GM21619 (cell line): ENCODE measurements at regions not wholly inside any gene's neighbourhood (a gene's known extent, or its start where the extent isn't known, plus 50 kb on each side); places are given as distances from the start of the nearest gene placed in this dataset.

ENCODE experiments used
- ATAC-seq: cut with Tn5 transposase; IDR thresholded peaks from one replicate; pipeline ENCODE4 v1.9.1; 2021; ENCODE audit not compliant: unreplicated experiment

GRCh38 chr20:24112360-24112759 lies 123.8 kb upstream of the GGTLC1 start:
- no peak for ATAC-seq

DNA sequence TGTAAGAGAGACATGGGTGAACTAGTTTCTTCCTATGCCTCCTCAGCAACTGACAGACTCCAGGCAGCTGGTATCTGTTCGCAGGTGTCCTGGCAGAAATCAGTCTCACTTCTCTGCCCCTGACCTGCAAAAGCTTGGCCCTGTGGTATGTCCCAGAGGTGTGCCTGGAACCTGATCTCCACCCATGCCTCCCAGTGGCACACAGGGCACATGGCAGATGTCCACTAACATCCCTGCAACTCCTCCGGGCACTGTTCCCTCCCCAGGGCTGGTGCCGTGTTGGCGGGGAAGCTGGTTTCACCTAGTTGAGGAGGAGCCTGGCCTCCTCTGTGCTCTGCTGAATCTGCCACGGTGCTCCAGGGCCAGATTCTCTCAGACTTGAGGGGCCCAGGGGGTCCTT lies 123.3 kb upstream of the GGTLC1 start:
- ATAC-seq, result no peak

DNA sequence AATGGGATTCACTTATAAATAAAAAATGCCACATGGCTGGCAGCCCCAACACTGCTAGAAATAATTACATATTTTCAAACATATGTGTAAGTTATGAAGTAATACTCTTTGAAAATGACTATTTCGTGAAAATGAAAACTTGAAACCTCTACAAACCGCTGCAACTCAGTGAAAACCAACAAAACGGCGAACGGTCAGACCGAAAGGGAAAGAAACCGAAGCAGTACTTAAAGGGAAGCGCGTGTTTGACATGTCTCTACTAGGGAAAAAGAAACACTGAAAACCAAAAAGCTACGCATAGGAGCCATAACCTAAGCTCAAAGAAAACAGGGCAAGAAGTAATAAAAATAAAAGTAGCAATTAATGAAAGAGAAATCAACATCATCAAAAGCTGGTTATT lies 121.0 kb upstream of the GGTLC1 start:
- peak; percentile 76 for ATAC-seq

DNA sequence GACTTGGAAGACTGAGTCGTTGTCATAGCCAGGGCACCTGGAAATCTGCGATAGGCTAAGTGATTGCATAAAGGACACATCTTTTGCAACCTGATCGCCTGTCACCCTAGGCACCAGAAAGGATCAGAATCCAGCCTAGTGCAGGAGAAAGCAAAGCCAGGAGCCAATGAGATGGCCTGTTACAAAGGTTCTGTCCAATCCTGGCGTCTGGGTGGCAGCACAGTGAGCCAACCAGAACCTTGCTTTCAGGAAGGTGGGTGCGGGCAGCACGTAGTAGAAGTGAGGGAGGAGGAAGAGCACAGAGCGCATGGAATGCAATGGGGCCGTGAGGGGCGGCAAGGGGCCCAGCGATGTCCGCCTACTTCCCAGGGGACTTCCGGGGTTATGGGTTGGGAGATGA lies 120.4 kb upstream of the GGTLC1 start:
- ATAC-seq, result peak; percentile 7

DNA sequence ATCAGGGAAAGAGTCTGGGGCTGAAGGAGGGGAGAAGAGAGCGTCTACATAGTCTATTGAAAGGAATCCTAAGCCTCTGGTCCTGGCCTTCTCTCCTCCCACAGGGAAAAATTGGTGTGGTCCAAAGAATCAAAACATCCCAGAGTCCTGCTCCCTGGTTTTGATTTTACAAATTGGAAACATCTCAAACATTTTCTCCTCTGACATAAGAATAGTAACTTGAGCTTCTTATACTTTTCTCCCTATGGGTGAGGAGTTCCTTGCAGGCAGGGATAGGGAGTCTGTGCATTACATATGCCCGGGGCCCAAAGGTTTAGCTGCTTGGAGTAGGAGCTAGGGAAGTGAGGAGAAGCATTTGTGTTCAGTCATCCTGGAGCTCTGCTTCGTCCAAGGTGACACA lies 120.0 kb upstream of the GGTLC1 start:
- no peak for ATAC-seq

- no peak for ATAC-seq
Measured at GRCh38 chr20:24106801-24107445, 118.3 kb upstream of the GGTLC1 start.

GRCh38 chr20:24106150-24106800 lies 117.7 kb upstream of the GGTLC1 start:
- no peak for ATAC-seq

GRCh38 chr20:24102749-24103333 lies 114.3 kb upstream of the GGTLC1 start:
- no peak for ATAC-seq

DNA sequence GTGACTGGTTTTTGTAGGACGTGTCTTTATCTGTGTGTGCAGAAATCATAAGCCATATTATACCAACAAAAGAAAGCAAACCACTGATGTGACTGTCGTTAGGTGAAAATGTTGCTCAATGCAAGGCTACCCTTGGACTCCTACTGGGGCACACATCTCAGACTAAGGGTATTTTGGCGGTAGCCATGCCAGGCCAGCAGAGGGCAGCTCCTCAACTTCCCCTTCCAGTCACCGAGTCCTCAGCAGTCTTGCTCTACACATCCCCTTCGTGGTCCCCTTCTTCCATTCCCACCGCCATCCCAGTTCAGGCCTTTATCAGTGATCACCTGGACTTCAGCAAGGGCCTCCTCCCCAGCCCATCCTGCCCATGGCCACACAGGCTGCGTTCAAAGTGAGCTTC lies 113.7 kb upstream of the GGTLC1 start:
- no peak for ATAC-seq

GRCh38 chr20:24100370-24101011 lies 111.9 kb upstream of the GGTLC1 start:
- peak; percentile 85 for ATAC-seq

GRCh38 chr20:24098886-24099285 lies 110.3 kb upstream of the GGTLC1 start:
- no peak for ATAC-seq

- no peak for ATAC-seq
Measured at GRCh38 chr20:24097506-24098245, 109.1 kb upstream of the GGTLC1 start.

DNA sequence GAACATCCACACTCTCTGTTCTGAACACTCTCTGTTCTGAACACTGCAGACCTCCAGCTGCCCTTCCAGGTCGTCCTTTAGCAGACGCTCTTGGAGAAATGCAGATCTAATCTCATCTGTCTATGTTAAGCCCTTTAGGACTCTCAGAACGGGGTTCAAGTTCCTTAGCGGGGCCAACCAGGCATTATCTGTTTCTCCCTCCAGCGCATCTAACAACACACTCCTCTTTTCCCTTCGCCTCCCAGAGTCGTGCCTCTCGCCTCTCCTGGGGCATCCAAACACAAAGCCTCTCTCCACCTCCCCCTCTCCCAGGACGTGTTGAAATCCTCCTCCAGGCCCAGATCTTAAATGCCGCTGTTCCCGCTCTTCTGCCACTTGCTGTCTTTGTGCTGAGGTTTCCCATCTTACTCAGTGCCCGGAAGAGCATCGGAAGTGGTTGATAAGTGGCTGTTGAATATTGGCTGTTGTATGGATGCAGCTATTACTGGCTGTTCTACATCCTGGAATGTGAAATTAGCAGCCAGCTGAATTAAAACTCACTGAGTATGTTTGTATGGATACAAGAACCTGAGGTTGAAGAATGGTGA lies 108.4 kb upstream of the GGTLC1 start:
- ATAC-seq, result no peak

DNA sequence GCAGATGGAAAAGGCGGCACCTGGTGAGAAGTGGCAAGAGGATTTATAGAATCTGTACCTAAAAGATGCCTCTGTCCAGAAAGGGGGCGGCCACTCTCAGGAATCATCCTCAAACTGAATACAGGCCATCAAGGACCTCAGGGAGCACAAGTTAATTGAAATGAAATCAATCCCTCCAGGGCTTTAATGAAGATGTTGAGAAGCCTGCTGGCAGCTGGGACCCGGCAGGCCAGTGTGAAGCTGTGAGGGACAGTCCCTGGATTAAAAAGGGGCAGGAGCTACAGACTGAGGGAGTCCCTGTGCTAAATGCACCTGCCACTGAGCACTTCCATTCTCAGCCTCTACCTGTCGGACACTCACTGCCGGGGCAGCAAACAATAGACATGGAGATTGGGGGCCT lies 107.7 kb upstream of the GGTLC1 start:
- ATAC-seq, result no peak

DNA sequence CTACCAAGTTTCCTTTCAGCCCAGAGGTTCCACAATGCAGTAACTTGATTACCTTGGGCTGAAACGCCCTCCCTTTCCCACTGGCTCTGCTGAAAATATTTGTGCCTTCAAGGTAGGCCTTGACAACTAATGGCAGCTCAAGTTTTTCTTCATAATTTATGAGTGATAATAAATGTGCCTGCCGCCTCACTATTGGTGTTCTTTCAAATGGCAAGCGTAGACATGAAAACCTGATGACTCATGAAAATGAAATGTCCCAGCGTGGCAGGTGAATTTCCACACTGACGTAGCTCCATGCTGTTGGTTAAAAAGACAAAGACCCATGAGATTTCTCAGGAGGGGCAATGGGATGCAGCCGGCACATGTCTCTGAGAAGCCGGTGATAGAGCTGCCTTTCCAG lies 107.2 kb upstream of the GGTLC1 start:
- ATAC-seq, result no peak

- ATAC-seq, result no peak
Measured at GRCh38 chr20:24095303-24095702, 106.7 kb upstream of the GGTLC1 start.

DNA sequence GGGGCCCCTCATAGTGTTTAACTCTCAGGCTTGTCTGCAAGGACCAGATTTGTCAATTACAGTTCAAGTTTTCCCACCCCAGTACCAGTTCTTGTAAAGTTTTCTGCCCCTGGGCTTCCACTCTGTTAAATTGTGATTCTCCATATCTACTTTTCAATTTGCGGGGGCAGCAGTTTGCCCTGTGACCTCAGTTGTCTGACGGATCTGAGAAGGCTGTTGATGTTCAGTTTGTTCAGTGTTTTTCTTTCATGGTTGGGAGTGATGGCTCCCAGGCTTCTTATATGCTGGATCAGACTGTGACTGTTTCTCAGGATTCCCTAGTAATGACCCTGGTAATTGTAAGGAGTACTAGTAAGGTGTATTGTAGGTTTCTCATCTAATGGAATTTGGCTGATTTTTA lies 101.0 kb upstream of the GGTLC1 start:
- ATAC-seq, result no peak

GRCh38 chr20:24086121-24086520 lies 97.5 kb upstream of the GGTLC1 start:
- ATAC-seq, result no peak

GRCh38 chr20:24084281-24084680 lies 95.7 kb upstream of the GGTLC1 start:
- no peak for ATAC-seq

DNA sequence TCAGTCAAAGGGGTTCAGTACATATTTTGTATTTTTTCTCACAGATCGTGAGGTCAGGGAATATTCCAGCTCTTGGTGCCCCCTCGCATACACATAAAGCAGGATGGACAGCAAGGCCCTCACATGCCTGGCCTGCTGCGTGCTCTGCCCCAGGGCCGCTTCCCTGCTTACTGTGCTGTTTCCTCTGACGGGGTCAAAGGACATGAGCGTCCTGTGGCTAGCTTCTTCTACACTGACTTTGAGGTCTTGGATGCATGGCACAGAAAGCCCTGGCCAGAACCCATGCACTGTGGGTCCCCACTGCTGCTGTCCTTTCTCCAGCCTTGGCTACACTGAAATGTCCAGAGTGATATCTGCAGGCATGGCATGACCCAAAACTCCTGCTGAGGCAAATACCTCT lies 92.5 kb upstream of the GGTLC1 start:
- ATAC-seq, result no peak
